Activated naive CD4-positive, alpha-beta T cell (primary cell): ENCODE measurements at regions not wholly inside any gene's neighbourhood (a gene's known extent, or its start where the extent isn't known, plus 50 kb on each side); places are given as distances from the start of the nearest gene placed in this dataset.

ENCODE experiments used
- DNase-seq, 4 experiments: peaks; one replicate each; lab custom pipeline; 2025; lab: John Stamatoyannopoulos, UW

GRCh38 chr5:3047212-3047774, 295.8 kb upstream of the IRX2 start:
- no peak for DNase-seq

- no peak for DNase-seq
Observed at GRCh38 chr5:3043600-3043999, 292.1 kb upstream of the IRX2 start.

GRCh38 chr5:3041001-3041400, 289.5 kb upstream of the IRX2 start:
- no peak for DNase-seq

GRCh38 chr5:3036041-3036788, 284.7 kb upstream of the IRX2 start:
- no peak for DNase-seq

GRCh38 chr5:3035452-3035851, 284.0 kb upstream of the IRX2 start:
- DNase-seq: no peak

- no peak for DNase-seq
Observed at GRCh38 chr5:3034881-3035280, 283.4 kb upstream of the IRX2 start.

- DNase-seq: no peak
Observed at GRCh38 chr5:3034449-3034848, 283.0 kb upstream of the IRX2 start.

- DNase-seq: no peak
Observed at GRCh38 chr5:3033033-3033755, 281.7 kb upstream of the IRX2 start.

GRCh38 chr5:3032513-3032912, 281.0 kb upstream of the IRX2 start:
- DNase-seq: no peak

- no peak for DNase-seq
Observed at GRCh38 chr5:3031733-3032378, 280.4 kb upstream of the IRX2 start.

GRCh38 chr5:3030511-3031165, 279.2 kb upstream of the IRX2 start:
- no peak for DNase-seq

GRCh38 chr5:3029396-3029795, 277.9 kb upstream of the IRX2 start:
- DNase-seq: no peak

GRCh38 chr5:3027866-3028635, 276.6 kb upstream of the IRX2 start:
- DNase-seq: no peak

GRCh38 chr5:3027185-3027865, 275.8 kb upstream of the IRX2 start:
- DNase-seq: no peak

- DNase-seq: no peak
Observed at GRCh38 chr5:3026651-3027050, 275.2 kb upstream of the IRX2 start.

GRCh38 chr5:3026099-3026498, 274.6 kb upstream of the IRX2 start:
- no peak for DNase-seq

- no peak for DNase-seq
Observed at GRCh38 chr5:3025392-3025791, 273.9 kb upstream of the IRX2 start.

GRCh38 chr5:3024976-3025375, 273.5 kb upstream of the IRX2 start:
- DNase-seq: no peak

GRCh38 chr5:3024554-3024953, 273.1 kb upstream of the IRX2 start:
- no peak for DNase-seq

GRCh38 chr5:3024126-3024525, 272.6 kb upstream of the IRX2 start:
- no peak for DNase-seq

- DNase-seq: no peak
Observed at GRCh38 chr5:3023656-3024055, 272.2 kb upstream of the IRX2 start.
